ENCODE measurements at regions not wholly inside any gene's neighbourhood (a gene's known extent, or its start where the extent isn't known, plus 50 kb on each side); places are given as distances from the start of the nearest gene placed in this dataset.
"Not testable (repeated sequence)": the region's sequence is repeated elsewhere in the genome, so short reads cannot be mapped to it uniquely, and the experiment has no call there.

GRCh38 chr3:186451371-186451770 is 89.3 kb upstream of the DGKG start:
- Histone ChIP-seq H3K4me1 (ENCODE audit: low read length) (no peaks in the 10 kb centered on the region), H3K27ac (ENCODE audit: low read length) (no peak overlapping the region), H4K20me1 (ENCODE audit: insufficient read depth, low read depth, low read length) (no peaks in the 10 kb centered on the region), H3K9ac (ENCODE audit: low read length) (no peak overlapping the region), H3K4me2 (ENCODE audit: low read depth, low read length, poor library complexity, severe bottlenecking) (no peak overlapping the region), H3K4me3 (ENCODE audit: low read length) (no peak overlapping the region), H2AFZ (ENCODE audit: low read length) (no peak overlapping the region), H3K36me3 (ENCODE audit: insufficient read depth, low read length) (no peaks in the 10 kb centered on the region), H3K9me3 (ENCODE audit: low read length) (no peaks in the 10 kb centered on the region), H3K9me2 (replicated peaks; ENCODE audit: insufficient read depth, low read length) (no peaks in the 10 kb centered on the region), H3K27me3 (ENCODE audit: low read length) (no peaks in the 10 kb centered on the region), H3K79me2 (ENCODE audit: low read length) (no peaks in the 10 kb centered on the region)
- DNase-seq, result no peak

- Histone ChIP-seq H3K4me2 (ENCODE audit: low read depth, low read length, poor library complexity, severe bottlenecking) (no peak overlapping the region), H3K79me2 (ENCODE audit: low read length) (no peaks in the 10 kb centered on the region), H3K9me3 (ENCODE audit: low read length) (no peaks in the 10 kb centered on the region), H4K20me1 (ENCODE audit: insufficient read depth, low read depth, low read length) (no peaks in the 10 kb centered on the region), H3K4me3 (ENCODE audit: low read length) (no peak overlapping the region), H3K9me2 (replicated peaks; ENCODE audit: insufficient read depth, low read length) (no peaks in the 10 kb centered on the region), H3K4me1 (ENCODE audit: low read length) (no peaks in the 10 kb centered on the region), H3K9ac (ENCODE audit: low read length) (no peak overlapping the region), H3K27ac (ENCODE audit: low read length) (no peak overlapping the region), H2AFZ (ENCODE audit: low read length) (no peak overlapping the region), H3K36me3 (ENCODE audit: insufficient read depth, low read length) (no peaks in the 10 kb centered on the region), H3K27me3 (ENCODE audit: low read length) (no peaks in the 10 kb centered on the region)
- no peak for DNase-seq
Observed at GRCh38 chr3:186444974-186445373, 82.9 kb upstream of the DGKG start.

GRCh38 chr3:186444288-186444687 is 82.3 kb upstream of the DGKG start:
- no peak overlapping the region for H3K27ac ChIP-seq (ENCODE audit: low read length)
- no peaks in the 10 kb centered on the region for H3K79me2 ChIP-seq (ENCODE audit: low read length)

GRCh38 chr3:186442979-186443378 is 80.9 kb upstream of the DGKG start:
- not testable (repeated sequence) for H3K4me1 ChIP-seq (ENCODE audit: low read length); H4K20me1 ChIP-seq (ENCODE audit: insufficient read depth, low read depth, low read length); H3K27me3 ChIP-seq (ENCODE audit: low read length); H3K9ac ChIP-seq (ENCODE audit: low read length); H3K27ac ChIP-seq (ENCODE audit: low read length); H3K9me2 ChIP-seq (replicated peaks; ENCODE audit: insufficient read depth, low read length); H3K79me2 ChIP-seq (ENCODE audit: low read length); H3K9me3 ChIP-seq (ENCODE audit: low read length); H3K4me3 ChIP-seq (ENCODE audit: low read length); H2AFZ ChIP-seq (ENCODE audit: low read length); DNase-seq; H3K36me3 ChIP-seq (ENCODE audit: insufficient read depth, low read length); H3K4me2 ChIP-seq (ENCODE audit: low read depth, low read length, poor library complexity, severe bottlenecking)

More at GRCh38 chr3:186444288-186444687, 82.3 kb upstream of the DGKG start:
- Histone ChIP-seq H4K20me1 (ENCODE audit: insufficient read depth, low read depth, low read length) (no peaks in the 10 kb centered on the region), H3K9me2 (replicated peaks; ENCODE audit: insufficient read depth, low read length) (no peaks in the 10 kb centered on the region), H3K4me2 (ENCODE audit: low read depth, low read length, poor library complexity, severe bottlenecking) (no peak overlapping the region), H2AFZ (ENCODE audit: low read length) (no peak overlapping the region), H3K27me3 (ENCODE audit: low read length) (no peaks in the 10 kb centered on the region), H3K9me3 (ENCODE audit: low read length) (no peaks in the 10 kb centered on the region), H3K9ac (ENCODE audit: low read length) (no peak overlapping the region), H3K4me1 (ENCODE audit: low read length) (no peaks in the 10 kb centered on the region), H3K36me3 (ENCODE audit: insufficient read depth, low read length) (no peaks in the 10 kb centered on the region), H3K4me3 (ENCODE audit: low read length) (no peak overlapping the region)
- DNase-seq, result no peak

- Histone ChIP-seq H3K9me3 (ENCODE audit: low read length) (no peaks in the 10 kb centered on the region), H3K36me3 (ENCODE audit: insufficient read depth, low read length) (no peaks in the 10 kb centered on the region), H3K4me1 (ENCODE audit: low read length) (no peaks in the 10 kb centered on the region), H2AFZ (ENCODE audit: low read length) (no peak overlapping the region), H3K79me2 (ENCODE audit: low read length) (no peaks in the 10 kb centered on the region), H3K27me3 (ENCODE audit: low read length) (no peaks in the 10 kb centered on the region), H3K9ac (ENCODE audit: low read length) (no peak overlapping the region), H3K4me2 (ENCODE audit: low read depth, low read length, poor library complexity, severe bottlenecking) (no peak overlapping the region), H3K9me2 (replicated peaks; ENCODE audit: insufficient read depth, low read length) (no peaks in the 10 kb centered on the region), H4K20me1 (ENCODE audit: insufficient read depth, low read depth, low read length) (no peaks in the 10 kb centered on the region), H3K4me3 (ENCODE audit: low read length) (no peak overlapping the region), H3K27ac (ENCODE audit: low read length) (no peak overlapping the region)
- no peak for DNase-seq
Observed at GRCh38 chr3:186442162-186442561, 80.1 kb upstream of the DGKG start.

GRCh38 chr3:186440891-186441290 is 78.9 kb upstream of the DGKG start:
- H3K4me2 ChIP-seq (ENCODE audit: low read depth, low read length, poor library complexity, severe bottlenecking), result no peak overlapping the region
- no peaks in the 10 kb centered on the region for H3K79me2 ChIP-seq (ENCODE audit: low read length)
- H2AFZ ChIP-seq (ENCODE audit: low read length), result no peak overlapping the region
- no peaks in the 10 kb centered on the region for H3K27me3 ChIP-seq (ENCODE audit: low read length)
- H3K4me3 ChIP-seq (ENCODE audit: low read length), result no peak overlapping the region
- H3K9me2 ChIP-seq (replicated peaks; ENCODE audit: insufficient read depth, low read length), result no peaks in the 10 kb centered on the region
- H3K36me3 ChIP-seq (ENCODE audit: insufficient read depth, low read length), result no peaks in the 10 kb centered on the region
- H4K20me1 ChIP-seq (ENCODE audit: insufficient read depth, low read depth, low read length), result no peaks in the 10 kb centered on the region
- H3K27ac ChIP-seq (ENCODE audit: low read length), result no peak overlapping the region
- H3K4me1 ChIP-seq (ENCODE audit: low read length), result no peaks in the 10 kb centered on the region
- H3K9ac ChIP-seq (ENCODE audit: low read length), result no peak overlapping the region
- no peak for DNase-seq
- H3K9me3 ChIP-seq (ENCODE audit: low read length), result no peaks in the 10 kb centered on the region

- DNase-seq, result no peak
- H4K20me1 ChIP-seq (ENCODE audit: insufficient read depth, low read depth, low read length), result no peaks in the 10 kb centered on the region
- H2AFZ ChIP-seq (ENCODE audit: low read length), result no peak overlapping the region
- H3K9me3 ChIP-seq (ENCODE audit: low read length), result no peaks in the 10 kb centered on the region
- H3K27me3 ChIP-seq (ENCODE audit: low read length), result no peaks in the 10 kb centered on the region
- no peak overlapping the region for H3K27ac ChIP-seq (ENCODE audit: low read length)
- H3K4me1 ChIP-seq (ENCODE audit: low read length), result no peaks in the 10 kb centered on the region
- no peak overlapping the region for H3K4me3 ChIP-seq (ENCODE audit: low read length)
- H3K9ac ChIP-seq (ENCODE audit: low read length), result no peak overlapping the region
- no peaks in the 10 kb centered on the region for H3K36me3 ChIP-seq (ENCODE audit: insufficient read depth, low read length)
- no peaks in the 10 kb centered on the region for H3K9me2 ChIP-seq (replicated peaks; ENCODE audit: insufficient read depth, low read length)
- H3K79me2 ChIP-seq (ENCODE audit: low read length), result no peaks in the 10 kb centered on the region
- H3K4me2 ChIP-seq (ENCODE audit: low read depth, low read length, poor library complexity, severe bottlenecking), result no peak overlapping the region
Observed at GRCh38 chr3:186439725-186440124, 77.7 kb upstream of the DGKG start.

GRCh38 chr3:186435332-186435731 is 73.3 kb upstream of the DGKG start:
- H4K20me1 ChIP-seq (ENCODE audit: insufficient read depth, low read depth, low read length); H3K4me1 ChIP-seq (ENCODE audit: low read length); H3K9ac ChIP-seq (ENCODE audit: low read length); H3K36me3 ChIP-seq (ENCODE audit: insufficient read depth, low read length); DNase-seq; H3K27ac ChIP-seq (ENCODE audit: low read length); H3K79me2 ChIP-seq (ENCODE audit: low read length); H3K4me3 ChIP-seq (ENCODE audit: low read length); H3K27me3 ChIP-seq (ENCODE audit: low read length); H3K9me2 ChIP-seq (replicated peaks; ENCODE audit: insufficient read depth, low read length); H2AFZ ChIP-seq (ENCODE audit: low read length); H3K4me2 ChIP-seq (ENCODE audit: low read depth, low read length, poor library complexity, severe bottlenecking); H3K9me3 ChIP-seq (ENCODE audit: low read length): not testable (repeated sequence)

Data from Karpas-422 (cell line).